Uterus (tissue), 3 donors: ENCODE measurements at regions not wholly inside any gene's neighbourhood (a gene's known extent, or its start where the extent isn't known, plus 50 kb on each side); places are given as distances from the start of the nearest gene placed in this dataset.

Experiments used
- DNase-seq, 2 donors: peaks; one replicate each; pipeline ENCODE4 v3.0.0-alpha.2; 2019 to 2020
- H3K27ac ChIP-seq, 2 donors: fragments of 200-600 bp; sonication (generic); 1 replicate in 1 of 2; 2 replicates in 1 of 2; pipeline ENCODE4 v1.5.1; 2016 to 2018
- H3K27me3 ChIP-seq, 2 donors: fragments of 200-600 bp; sonication (generic); one replicate each; pipeline ENCODE4 v1.5.1; 2018 to 2019; ENCODE audit warnings: control low read depth in 1 of 2
- H3K36me3 ChIP-seq, 2 donors: fragments of 200-600 bp; sonication (generic); one replicate each; pipeline ENCODE4 v1.5.1; 2019; ENCODE audit warnings: control low read depth in 1 of 2
- H3K4me1 ChIP-seq, 2 donors: fragments of 200-600 bp; sonication (generic); one replicate each; pipeline ENCODE4 v1.5.1; 2018 to 2019; ENCODE audit warnings: control low read depth in 1 of 2
- H3K4me3 ChIP-seq, 2 donors: fragments of 200-600 bp; sonication (generic); 1 replicate in 1 of 2; 2 replicates in 1 of 2; pipeline ENCODE4 v1.5.1; 2018 to 2019; ENCODE audit warnings: mild to moderate bottlenecking in 1 of 2
- H3K9me3 ChIP-seq, 2 donors: fragments of 200-600 bp; sonication (generic); one replicate each; pipeline ENCODE4 v1.5.1; 2019; ENCODE audit warnings: control low read depth in 1 of 2
- CTCF ChIP-seq, 4 experiments: fragments of 200-600 bp in 2 of 4; fragments of 450-650 bp in 2 of 4; sonication (generic) in 2 of 4; IDR thresholded peaks; one replicate each; pipeline ENCODE4 v1.5.1; 2016 to 2019; ENCODE audit warnings: antibody characterized with exemption in 4 of 4, mild to moderate bottlenecking in 2 of 4, moderate library complexity in 1 of 4
- POLR2A ChIP-seq, 2 donors: fragments of 450-650 bp; IDR thresholded peaks; one replicate each; pipeline ENCODE4 v1.6.1; 2016; ENCODE audit warnings: antibody characterized with exemption in 2 of 2, mild to moderate bottlenecking in 1 of 2, moderate library complexity in 1 of 2
- intact Hi-C: fragments of 100-400 bp; cut with DNase I; formaldehyde crosslinking; loops from one replicate; pipeline ENCODE4 v1.15.1; 2023; ENCODE audit warnings: low total_unique reads
- donor health status: DM: yes; HTN: yes; CAD: no.

- DNase-seq, result no peak
- no peak for TF ChIP-seq POLR2A (IDR thresholded peaks at IDR 0.05)
- TF ChIP-seq CTCF (IDR thresholded peaks at IDR 0.05), result no peak
- Histone ChIP-seq H3K4me3 (no peak overlapping the region), H3K36me3 (no peaks in the 10 kb centered on the region), H3K27ac (no peak overlapping the region), H3K27me3 (no peaks in the 10 kb centered on the region), H3K4me1 (no peaks in the 10 kb centered on the region), H3K9me3 (no peaks in the 10 kb centered on the region)
- intact Hi-C loops, result no loop called here
Measured at GRCh38 chr2:176848844-176849243, 363.8 kb upstream of the HNRNPA3 start.

GRCh38 chr2:176851200-176851888, 361.2 kb upstream of the HNRNPA3 start:
- Histone ChIP-seq H3K4me3 (no peak overlapping the region), H3K27ac (peak overlapping the region in 1 of 2 donors; percentile 50), H3K9me3 (no peaks in the 10 kb centered on the region), H3K36me3 (no peaks in the 10 kb centered on the region), H3K4me1 (no peaks in the 10 kb centered on the region), H3K27me3 (no peaks in the 10 kb centered on the region)
- intact Hi-C loops, result no loop called here
- TF ChIP-seq CTCF (IDR thresholded peaks at IDR 0.05), result no peak
- no peak for TF ChIP-seq POLR2A (IDR thresholded peaks at IDR 0.05)
- DNase-seq, result no peak

- intact Hi-C loops, result no loop called here
- DNase-seq, result no peak
- no peak for TF ChIP-seq POLR2A (IDR thresholded peaks at IDR 0.05)
- no peak for TF ChIP-seq CTCF (IDR thresholded peaks at IDR 0.05)
- H3K4me1 ChIP-seq, result no peaks in the 10 kb centered on the region
- H3K27me3 ChIP-seq, result no peaks in the 10 kb centered on the region
- H3K27ac ChIP-seq, result no peak overlapping the region
- no peaks in the 10 kb centered on the region for H3K9me3 ChIP-seq
- no peaks in the 10 kb centered on the region for H3K36me3 ChIP-seq
- no peak overlapping the region for H3K4me3 ChIP-seq
Measured at GRCh38 chr2:176851889-176852483, 360.6 kb upstream of the HNRNPA3 start.

GRCh38 chr2:176852667-176853066, 359.9 kb upstream of the HNRNPA3 start:
- H3K36me3 ChIP-seq, result no peaks in the 10 kb centered on the region

More at GRCh38 chr2:176852667-176853066, 359.9 kb upstream of the HNRNPA3 start:
- TF ChIP-seq CTCF (IDR thresholded peaks at IDR 0.05) (no peak), POLR2A (IDR thresholded peaks at IDR 0.05) (no peak)
- H3K4me1 ChIP-seq, result no peaks in the 10 kb centered on the region
- no peaks in the 10 kb centered on the region for H3K9me3 ChIP-seq
- intact Hi-C loops, result no loop called here
- no peak for DNase-seq
- H3K27me3 ChIP-seq, result no peaks in the 10 kb centered on the region
- no peak overlapping the region for H3K4me3 ChIP-seq
- H3K27ac ChIP-seq, result no peak overlapping the region
